Activated CD4-positive, alpha-beta T cell treated with anti-CD3 and anti-CD28 coated beads, Interleukin-2, amount 50 U/mL, for 16 hours (primary cell): ENCODE measurements at regions not wholly inside any gene's neighbourhood (a gene's known extent, or its start where the extent isn't known, plus 50 kb on each side); places are given as distances from the start of the nearest gene placed in this dataset.
"Not testable (repeated sequence)": the region's sequence is repeated elsewhere in the genome, so short reads cannot be mapped to it uniquely, and the experiment has no call there.

ENCODE experiments used
- DNase-seq: peaks from one replicate; pipeline ENCODE4 v3.0.0-alpha.2; 2020

- no peak for DNase-seq
Observed at GRCh38 chr1:73452522-73452921, 745.5 kb downstream of the LRRIQ3 start.

DNA sequence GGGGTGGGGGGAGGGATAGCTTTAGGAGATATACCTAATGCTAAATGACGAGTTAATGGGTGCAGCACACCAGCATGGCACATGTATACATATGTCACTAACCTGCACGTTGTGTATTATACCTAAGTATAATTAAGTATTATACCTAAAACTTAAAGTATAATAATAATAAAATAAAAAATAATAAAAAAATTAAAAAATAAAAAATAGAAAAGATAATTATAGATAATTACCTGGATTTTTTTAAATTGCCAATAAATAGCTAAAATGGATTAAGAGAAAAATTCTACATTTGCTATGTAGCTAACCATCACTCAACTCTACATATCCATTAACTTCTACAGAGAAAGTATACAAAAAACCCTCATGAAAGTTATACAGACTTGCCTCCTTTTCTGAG is 747.3 kb downstream of the LRRIQ3 start:
- not testable (repeated sequence) for DNase-seq

DNA sequence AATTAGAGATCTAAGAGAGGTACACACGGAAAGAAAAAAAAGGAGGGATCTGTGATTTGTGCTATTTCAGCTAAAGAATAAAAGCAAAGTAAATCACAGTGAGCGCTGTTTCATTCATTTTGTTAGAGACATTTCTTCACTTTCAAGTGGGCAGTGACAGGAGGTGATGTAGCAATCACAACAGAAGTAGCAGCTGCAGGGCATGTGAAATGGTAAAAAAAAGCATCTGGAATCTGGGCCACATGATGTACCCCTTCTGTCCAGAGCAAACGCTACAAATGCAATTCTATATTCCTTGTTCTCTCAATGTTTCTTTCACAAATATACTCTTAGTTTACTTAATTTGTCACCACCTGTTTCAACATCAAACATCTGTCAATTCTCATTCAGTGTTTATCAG is 786.5 kb downstream of the LRRIQ3 start:
- DNase-seq = no peak

DNA sequence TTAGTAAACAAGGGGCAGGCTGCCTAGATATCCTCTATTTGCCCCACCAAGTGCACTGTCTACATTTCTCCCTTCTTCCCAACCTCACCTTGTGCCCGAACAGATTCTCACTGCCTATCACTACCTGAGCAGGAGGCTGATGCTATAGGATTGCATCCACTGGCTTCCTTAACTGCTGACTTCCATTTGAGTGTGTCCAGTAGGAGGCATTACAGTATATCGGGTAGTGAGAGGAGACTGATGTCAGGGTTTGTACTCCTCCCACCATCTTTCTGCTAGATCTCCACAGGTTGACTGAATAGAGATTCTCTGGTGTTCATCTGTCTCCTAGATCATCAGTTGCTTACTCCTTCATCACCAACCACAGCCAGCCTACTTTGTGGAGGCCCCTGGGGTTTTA is 796.3 kb downstream of the LRRIQ3 start:
- no peak for DNase-seq

DNA sequence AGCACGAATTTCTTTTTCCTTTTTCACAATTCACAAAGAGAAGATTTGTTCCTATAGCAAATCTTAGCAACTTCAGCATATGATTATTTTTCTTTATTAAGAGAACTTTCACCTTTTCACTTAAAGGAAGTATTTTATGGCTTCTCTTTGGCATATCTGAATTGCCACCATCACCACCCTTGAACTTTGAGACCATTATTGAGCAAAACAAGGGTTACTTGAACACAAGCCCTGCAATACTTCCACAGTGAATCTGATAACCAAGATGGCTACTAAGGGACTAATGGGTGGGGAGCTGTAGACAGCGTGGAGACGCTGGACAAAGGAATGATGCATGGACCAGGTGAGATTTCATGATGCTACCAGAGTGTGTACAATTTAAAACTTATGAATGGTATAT is 815.0 kb downstream of the LRRIQ3 start:
- DNase-seq = no peak

DNA sequence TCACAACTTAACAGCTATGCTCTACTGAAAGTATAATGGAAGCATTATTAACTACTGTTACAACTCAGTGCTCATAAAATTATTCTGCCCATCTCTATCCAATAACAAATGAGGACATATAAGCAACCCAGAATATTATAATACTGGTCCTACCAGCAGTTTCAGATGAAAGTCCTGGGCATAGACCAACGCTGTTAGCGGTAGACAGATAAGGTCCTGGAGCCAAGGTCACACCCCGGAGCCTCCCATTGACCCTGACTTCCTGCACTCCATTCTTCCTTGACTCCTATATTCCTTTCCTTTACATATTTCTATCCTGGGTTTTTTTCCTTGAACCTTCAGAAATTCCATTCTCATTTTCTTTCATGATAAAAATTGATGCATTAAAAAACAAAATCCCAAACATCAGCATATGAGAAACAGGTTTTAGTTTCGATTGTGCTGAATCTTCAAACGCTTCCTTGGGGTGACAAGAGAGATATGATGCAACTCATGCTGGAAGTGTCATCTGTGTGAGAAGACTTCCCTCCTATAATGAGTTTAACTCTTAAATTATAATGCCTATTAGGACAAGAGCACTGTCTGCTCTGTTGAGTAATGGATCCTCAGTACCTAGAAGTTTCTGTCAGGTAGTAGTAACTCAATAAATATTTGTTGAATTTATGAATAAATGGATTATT is 831.1 kb downstream of the LRRIQ3 start:
- DNase-seq = no peak

DNA sequence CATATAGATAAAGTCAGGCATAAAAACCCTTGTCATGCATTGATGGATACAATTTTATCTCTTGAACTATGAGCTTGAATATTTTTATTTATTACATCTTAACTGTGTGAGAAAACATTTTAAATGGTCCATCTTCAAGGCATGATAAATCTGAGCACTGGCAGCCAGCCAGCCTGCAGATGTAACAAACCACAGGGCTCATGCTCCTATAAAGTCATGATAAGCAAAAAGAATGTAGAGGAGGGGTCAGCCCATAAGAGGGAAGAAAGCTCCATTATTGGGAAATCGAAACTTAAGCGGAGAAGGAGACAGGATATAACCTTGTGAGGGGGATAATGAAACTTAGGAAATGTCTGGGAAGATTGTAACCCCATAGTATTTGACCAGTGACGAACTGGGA is 839.0 kb downstream of the LRRIQ3 start:
- DNase-seq = no peak

GRCh38 chr1:73356485-73356884 is 841.5 kb downstream of the LRRIQ3 start:
- no peak for DNase-seq

GRCh38 chr1:73343947-73344346 is 854.0 kb downstream of the LRRIQ3 start:
- no peak for DNase-seq

- DNase-seq = no peak
Observed at GRCh38 chr1:73333847-73334503, 864.0 kb downstream of the LRRIQ3 start.

GRCh38 chr1:73331726-73332125 is 866.2 kb downstream of the LRRIQ3 start:
- no peak for DNase-seq

DNA sequence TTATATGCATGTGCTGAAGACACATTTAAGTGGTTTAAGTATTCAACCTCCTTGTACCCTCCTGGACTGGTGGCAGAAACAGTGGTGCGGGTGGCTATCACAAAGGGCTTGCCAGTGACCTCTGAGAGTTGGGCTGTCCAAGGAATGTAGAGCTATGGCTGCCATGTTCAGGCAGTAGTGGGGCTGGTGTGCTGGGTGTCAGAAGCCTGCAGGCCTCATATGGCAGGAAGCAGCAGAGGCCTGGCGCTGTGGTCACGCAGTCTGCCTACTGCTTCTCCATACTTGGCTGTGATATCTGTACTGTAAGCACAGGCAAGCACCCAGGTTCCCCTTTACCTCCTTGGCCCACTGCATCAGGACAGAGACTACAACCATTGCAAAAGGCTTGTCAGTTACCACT is 870.0 kb downstream of the LRRIQ3 start:
- no peak for DNase-seq

DNA sequence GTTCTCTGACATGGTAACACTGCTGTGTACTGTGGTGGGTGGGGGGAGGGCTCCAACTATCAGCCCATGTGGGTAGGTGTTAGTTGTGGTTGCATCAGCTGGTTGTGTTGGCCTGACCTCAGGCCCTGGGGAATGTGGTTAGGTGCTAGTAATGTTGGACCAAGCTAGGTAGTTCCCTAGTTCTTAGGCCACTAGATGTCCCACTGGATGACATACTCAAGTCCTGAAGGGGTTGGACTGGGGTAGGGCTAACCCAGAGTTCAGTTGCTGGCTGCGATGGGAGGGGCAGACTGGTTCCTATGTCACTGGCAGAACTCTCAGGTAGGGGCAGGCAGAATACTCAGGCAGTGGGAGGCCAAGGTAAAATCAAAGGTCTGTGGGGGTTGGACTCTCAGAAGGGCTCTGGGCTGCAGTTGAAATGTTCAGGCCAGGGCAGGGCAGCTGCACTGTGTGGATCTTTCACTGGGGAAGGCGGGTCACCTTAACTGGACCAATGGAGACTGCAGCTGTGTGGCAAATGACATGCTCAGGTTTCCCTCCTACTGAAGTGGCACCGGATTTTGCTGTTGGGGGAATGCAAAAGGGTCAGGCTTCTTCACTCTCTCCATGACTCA is 870.7 kb downstream of the LRRIQ3 start:
- DNase-seq = no peak

DNA sequence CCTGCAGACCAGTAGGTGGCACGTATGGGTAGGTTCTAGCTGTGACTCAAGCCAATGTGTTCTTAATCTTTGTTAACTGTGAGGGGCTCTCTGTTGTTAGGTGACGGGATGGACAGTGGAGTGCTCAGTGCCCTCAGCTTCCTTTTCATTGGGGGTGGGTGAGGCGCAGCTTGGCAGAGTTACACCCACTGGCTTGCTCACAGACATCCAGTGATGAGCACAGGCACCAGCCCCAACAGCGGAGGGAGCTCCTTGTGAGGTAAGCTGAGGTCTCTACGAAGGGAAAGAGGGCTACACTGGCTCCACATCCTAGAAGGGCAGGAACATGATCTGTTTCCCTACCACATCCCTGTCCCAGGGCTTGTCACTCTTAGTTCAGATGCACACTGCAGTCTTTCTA is 871.3 kb downstream of the LRRIQ3 start:
- DNase-seq = no peak

GRCh38 chr1:73310797-73311381 is 887.1 kb downstream of the LRRIQ3 start:
- no peak for DNase-seq

DNA sequence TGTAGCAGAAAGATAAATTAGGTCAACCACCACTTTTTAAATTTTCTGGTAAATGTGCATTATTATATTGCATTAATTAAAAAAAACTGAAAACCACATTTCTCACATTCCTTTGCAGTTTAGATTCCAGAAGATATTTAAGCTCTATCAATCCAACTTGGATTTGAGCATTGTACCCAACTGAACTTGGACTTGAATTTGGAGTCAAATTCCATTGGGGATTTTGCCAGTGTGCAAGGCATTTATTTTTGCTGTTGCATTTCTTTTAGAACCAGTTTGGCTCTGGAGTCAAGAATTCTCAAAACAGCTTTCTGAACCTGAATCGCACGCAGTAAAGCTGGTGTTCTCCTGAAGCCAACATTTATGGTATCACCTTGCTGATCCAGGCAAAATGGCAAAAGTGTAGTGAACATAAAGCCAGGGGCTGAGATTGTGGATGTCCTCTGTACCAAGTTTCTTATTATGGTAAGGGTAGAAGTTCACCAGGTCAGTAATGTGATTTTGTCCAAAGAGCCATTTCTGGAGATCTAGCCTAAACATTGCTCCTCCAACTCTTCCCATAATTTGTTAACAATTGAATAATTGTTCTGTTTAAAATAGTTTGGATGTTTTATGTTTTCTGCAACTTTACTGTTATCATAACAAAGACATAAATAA is 890.9 kb downstream of the LRRIQ3 start:
- DNase-seq = no peak

DNA sequence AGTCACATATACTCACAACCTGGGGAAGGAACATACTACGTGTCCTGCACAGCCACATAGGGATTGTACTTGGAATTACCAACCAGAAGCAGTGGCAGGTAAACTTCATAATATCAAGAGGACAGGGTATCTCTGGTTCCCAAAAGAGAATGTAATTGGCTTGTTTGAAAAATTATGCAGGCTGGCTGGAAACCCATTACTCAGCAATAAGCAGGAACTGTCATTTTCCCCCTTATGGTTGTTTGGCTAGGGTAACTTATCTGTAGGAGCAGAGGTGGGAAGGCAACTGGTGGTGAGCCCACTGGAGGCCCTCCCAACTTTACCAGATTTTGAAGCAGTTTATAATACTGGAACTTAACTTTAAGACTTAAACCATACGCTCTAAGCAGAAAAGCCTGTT is 924.1 kb downstream of the LRRIQ3 start:
- DNase-seq = no peak

- not testable (repeated sequence) for DNase-seq
Observed at GRCh38 chr1:73245196-73245595, 952.8 kb downstream of the LRRIQ3 start.

DNA sequence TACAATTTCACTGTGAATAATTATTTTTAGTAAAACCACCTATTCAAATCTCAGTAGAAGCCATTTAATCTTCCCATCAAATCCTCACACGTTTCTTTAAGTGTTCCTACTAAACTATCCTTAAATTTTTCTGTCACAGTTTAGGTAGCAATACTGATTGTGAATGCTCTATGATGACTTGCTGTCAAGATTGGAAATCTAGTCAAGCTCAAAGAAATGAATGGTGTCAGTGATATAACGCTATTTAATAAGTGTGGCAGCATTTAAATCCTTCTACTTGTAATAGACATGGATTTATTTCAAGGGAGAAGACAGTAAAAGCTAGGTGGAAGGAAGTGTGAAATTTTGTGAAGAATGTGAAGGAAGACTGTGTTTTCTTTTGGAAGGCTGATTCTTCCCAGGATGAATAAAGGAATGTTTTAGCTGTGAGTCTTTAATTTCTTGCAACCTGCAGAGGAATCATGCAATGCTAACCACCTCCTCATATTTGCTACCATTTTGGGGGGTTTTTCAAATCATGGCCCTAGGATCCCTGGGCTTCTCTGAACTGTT is 936.7 kb upstream of the NEGR1 start:
- DNase-seq = no peak

DNA sequence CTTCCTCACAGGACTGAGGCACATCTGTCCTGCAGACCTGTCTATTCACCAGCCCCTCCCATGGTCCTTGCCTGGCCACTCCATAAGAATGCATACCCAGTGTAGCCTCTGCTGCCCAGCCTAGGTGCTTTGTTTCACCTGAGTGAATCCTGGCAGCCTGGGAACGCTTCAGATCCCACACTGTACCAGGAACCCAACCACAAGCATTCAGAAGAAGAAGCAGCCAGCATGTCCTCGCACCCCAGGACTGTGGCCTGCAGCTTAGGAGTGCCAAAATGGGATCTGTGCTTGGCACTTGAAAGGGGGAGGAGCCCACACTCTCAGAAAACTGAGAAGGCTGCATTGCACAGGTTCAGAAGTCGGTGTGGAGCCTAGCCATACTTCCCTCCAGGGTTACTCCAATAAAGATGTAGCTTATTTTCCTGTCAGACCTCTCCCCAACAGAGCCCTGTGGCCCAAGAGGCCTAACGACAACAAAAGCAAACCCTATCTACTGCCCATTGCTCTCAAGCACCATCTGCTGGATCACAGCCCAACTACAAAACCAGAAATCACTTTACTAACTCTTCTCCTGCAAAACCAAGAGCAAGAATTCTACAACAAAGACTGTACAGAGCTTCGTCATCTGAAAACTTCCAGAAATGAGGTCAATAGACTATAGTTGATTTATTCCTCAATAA is 923.1 kb upstream of the NEGR1 start:
- no peak for DNase-seq

DNA sequence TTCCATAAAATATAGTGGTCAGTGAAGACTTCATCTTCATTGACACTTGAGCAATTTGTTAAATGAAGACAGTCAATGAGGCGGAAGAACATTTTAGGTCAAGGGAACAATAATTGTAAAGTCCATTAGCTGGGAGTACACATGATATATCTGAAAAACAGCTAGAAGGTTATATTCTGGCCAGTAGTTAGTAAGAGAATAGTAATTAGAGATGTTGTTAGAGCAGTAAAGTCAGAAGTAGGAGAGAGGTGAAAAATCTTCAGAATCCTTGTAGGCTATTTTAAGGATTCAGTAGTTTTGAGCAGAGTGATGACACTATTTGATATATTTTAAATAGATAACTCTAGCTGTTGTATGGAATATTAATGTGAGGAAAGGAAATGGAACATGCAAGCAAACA is 915.6 kb upstream of the NEGR1 start:
- DNase-seq = no peak

GRCh38 chr1:73194965-73195364 is 912.6 kb upstream of the NEGR1 start:
- no peak for DNase-seq

GRCh38 chr1:73183581-73183980 is 901.2 kb upstream of the NEGR1 start:
- not testable (repeated sequence) for DNase-seq
